GDM1 (cell line): ENCODE measurements at regions not wholly inside any gene's neighbourhood (a gene's known extent, or its start where the extent isn't known, plus 50 kb on each side); places are given as distances from the start of the nearest gene placed in this dataset.
"Not testable (repeated sequence)": the region's sequence is repeated elsewhere in the genome, so short reads cannot be mapped to it uniquely, and the experiment has no call there.

ENCODE experiments used
- DNase-seq: peaks from one replicate; lab custom pipeline; 2025; lab: John Stamatoyannopoulos, UW

- DNase-seq: no peak
Measured at GRCh38 chr10:26621243-26621888, 76.1 kb upstream of the PDSS1 start.

GRCh38 chr10:26621889-26622711, 75.4 kb upstream of the PDSS1 start:
- DNase-seq: peak; percentile 21

GRCh38 chr10:26622891-26623290, 74.6 kb upstream of the PDSS1 start:
- DNase-seq: no peak

- no peak for DNase-seq
Measured at GRCh38 chr10:26624006-26624405, 73.5 kb upstream of the PDSS1 start.

- no peak for DNase-seq
Measured at GRCh38 chr10:26626066-26626465, 71.4 kb upstream of the PDSS1 start.

GRCh38 chr10:26627324-26627723, 70.2 kb upstream of the PDSS1 start:
- no peak for DNase-seq

GRCh38 chr10:26628395-26628794, 69.1 kb upstream of the PDSS1 start:
- no peak for DNase-seq

GRCh38 chr10:26632171-26632570, 65.3 kb upstream of the PDSS1 start:
- not testable (repeated sequence) for DNase-seq

- DNase-seq: not testable (repeated sequence)
Measured at GRCh38 chr10:26634111-26634510, 63.4 kb upstream of the PDSS1 start.

GRCh38 chr10:26637521-26638275, 59.8 kb upstream of the PDSS1 start:
- DNase-seq: no peak

GRCh38 chr10:26640391-26640790, 57.1 kb upstream of the PDSS1 start:
- DNase-seq: no peak

- DNase-seq: no peak
Measured at GRCh38 chr10:26642896-26643653, 54.4 kb upstream of the PDSS1 start.

- DNase-seq: no peak
Measured at GRCh38 chr10:26647602-26648244, 49.8 kb upstream of the PDSS1 start.
